ENCODE measurements at regions not wholly inside any gene's neighbourhood (a gene's known extent, or its start where the extent isn't known, plus 50 kb on each side); places are given as distances from the start of the nearest gene placed in this dataset.
A peak's percentile ranks its signal among the peaks of the same experiment; 100 is the strongest.

- no peaks in the 10 kb centered on the region for H3K4me1 ChIP-seq (ENCODE audit: control insufficient read depth in 4 of 4, insufficient read depth in 4 of 4, low read length in 3 of 4)
- no peaks in the 10 kb centered on the region for H3K9me3 ChIP-seq (ENCODE audit: control insufficient read depth in 4 of 4, low read length in 3 of 4)
- 96% methylated on average over 12 of the region's 12 CpGs for WGBS
- H3K9ac ChIP-seq (ENCODE audit: low read depth in 1 of 2, low read length in 2 of 2), result no peak overlapping the region
- H3K36me3 ChIP-seq (ENCODE audit: control insufficient read depth in 4 of 4, insufficient read depth in 3 of 4, low read depth in 1 of 4, low read length in 3 of 4), result no peaks in the 10 kb centered on the region
- DNase-seq (ENCODE audit: low spot score), result no peak
- H3K27ac ChIP-seq (ENCODE audit: low read depth in 1 of 2, low read length in 2 of 2), result no peak overlapping the region
- TF ChIP-seq NR2F2 (IDR thresholded peaks at IDR 0.05) (no peak), SP1 (IDR thresholded peaks at IDR 0.05) (no peak), TAF1 (conservative IDR thresholded peaks at IDR 0.05) (no peak), MAX (IDR thresholded peaks at IDR 0.05) (no peak), JUND (IDR thresholded peaks at IDR 0.05) (no peak)
- no peak overlapping the region for H3K4me3 ChIP-seq (ENCODE audit: low read depth in 1 of 3, low read length in 3 of 3)
- no peaks in the 10 kb centered on the region for H3K27me3 ChIP-seq (ENCODE audit: control insufficient read depth in 4 of 4, insufficient read depth in 4 of 4, low read length in 3 of 4)
Observed at GRCh38 chr5:124797665-124798087, 51.2 kb upstream of the ZNF608 start.

GRCh38 chr5:124798890-124799289 is 52.5 kb upstream of the ZNF608 start:
- Histone ChIP-seq H3K4me1 (ENCODE audit: control insufficient read depth in 4 of 4, insufficient read depth in 4 of 4, low read length in 3 of 4) (no peaks in the 10 kb centered on the region), H3K9me3 (ENCODE audit: control insufficient read depth in 4 of 4, low read length in 3 of 4) (no peaks in the 10 kb centered on the region), H3K36me3 (ENCODE audit: control insufficient read depth in 4 of 4, insufficient read depth in 3 of 4, low read depth in 1 of 4, low read length in 3 of 4) (no peaks in the 10 kb centered on the region), H3K9ac (ENCODE audit: low read depth in 1 of 2, low read length in 2 of 2) (no peak overlapping the region), H3K27ac (ENCODE audit: low read depth in 1 of 2, low read length in 2 of 2) (no peak overlapping the region), H3K27me3 (ENCODE audit: control insufficient read depth in 4 of 4, insufficient read depth in 4 of 4, low read length in 3 of 4) (no peaks in the 10 kb centered on the region), H3K4me3 (ENCODE audit: low read depth in 1 of 3, low read length in 3 of 3) (no peak overlapping the region)
- no peak for DNase-seq (ENCODE audit: low spot score)
- TF ChIP-seq ATF3 (IDR thresholded peaks at IDR 0.05), result no peak
- TF ChIP-seq GABPA (IDR thresholded peaks at IDR 0.05 in 1 of 2, conservative IDR thresholded peaks at IDR 0.05 in 1 of 2), result no peak
- no peak for TF ChIP-seq FOXA1 (IDR thresholded peaks at IDR 0.05)
- 89% methylated on average over 3 of the region's 3 CpGs for WGBS

GRCh38 chr5:124801551-124801950 is 55.1 kb upstream of the ZNF608 start:
- Histone ChIP-seq H3K9me3 (ENCODE audit: control insufficient read depth in 4 of 4, low read length in 3 of 4) (no peaks in the 10 kb centered on the region), H3K27me3 (ENCODE audit: control insufficient read depth in 4 of 4, insufficient read depth in 4 of 4, low read length in 3 of 4) (no peaks in the 10 kb centered on the region), H3K36me3 (ENCODE audit: control insufficient read depth in 4 of 4, insufficient read depth in 3 of 4, low read depth in 1 of 4, low read length in 3 of 4) (no peaks in the 10 kb centered on the region), H3K4me3 (ENCODE audit: low read depth in 1 of 3, low read length in 3 of 3) (no peak overlapping the region), H3K4me1 (ENCODE audit: control insufficient read depth in 4 of 4, insufficient read depth in 4 of 4, low read length in 3 of 4) (peaks cover 0 to 2% (median 1%) of the 10 kb centered on the region in 4 donors), H3K9ac (ENCODE audit: low read depth in 1 of 2, low read length in 2 of 2) (no peak overlapping the region), H3K27ac (ENCODE audit: low read depth in 1 of 2, low read length in 2 of 2) (no peak overlapping the region)
- no peak for DNase-seq (ENCODE audit: low spot score)
- 92% methylated on average over 3 of the region's 3 CpGs for WGBS
- TF ChIP-seq MAX (IDR thresholded peaks at IDR 0.05) (no peak), JUND (IDR thresholded peaks at IDR 0.05) (no peak), ATF3 (IDR thresholded peaks at IDR 0.05) (no peak)

GRCh38 chr5:124803617-124804323 is 57.3 kb upstream of the ZNF608 start:
- TF ChIP-seq NR2F2 (IDR thresholded peaks at IDR 0.05) (peak; percentile 51), ATF3 (IDR thresholded peaks at IDR 0.05) (no peak)
- no peaks in the 10 kb centered on the region for H3K9me3 ChIP-seq (ENCODE audit: control insufficient read depth in 4 of 4, low read length in 3 of 4)
- H3K4me1 ChIP-seq (ENCODE audit: control insufficient read depth in 4 of 4, insufficient read depth in 4 of 4, low read length in 3 of 4), result peaks cover 0 to 5% (median 4%) of the 10 kb centered on the region in 4 donors
- H3K36me3 ChIP-seq (ENCODE audit: control insufficient read depth in 4 of 4, insufficient read depth in 3 of 4, low read depth in 1 of 4, low read length in 3 of 4), result no peaks in the 10 kb centered on the region
- no peak overlapping the region for H3K27ac ChIP-seq (ENCODE audit: low read depth in 1 of 2, low read length in 2 of 2)
- no peak overlapping the region for H3K4me3 ChIP-seq (ENCODE audit: low read depth in 1 of 3, low read length in 3 of 3)
- no peak for DNase-seq (ENCODE audit: low spot score)
- no peak overlapping the region for H3K9ac ChIP-seq (ENCODE audit: low read depth in 1 of 2, low read length in 2 of 2)
- WGBS, result 90% methylated on average over 3 of the region's 3 CpGs
- no peaks in the 10 kb centered on the region for H3K27me3 ChIP-seq (ENCODE audit: control insufficient read depth in 4 of 4, insufficient read depth in 4 of 4, low read length in 3 of 4)

Data from liver (tissue), 7 donors.